A549 (cell line): ENCODE measurements at regions not wholly inside any gene's neighbourhood (a gene's known extent, or its start where the extent isn't known, plus 50 kb on each side); places are given as distances from the start of the nearest gene placed in this dataset.

ENCODE experiments used
- PHF8 ChIP-seq: fragments of 200-600 bp; sonication (generic); IDR thresholded peaks from 2 replicates; pipeline ENCODE4 v1.6.1; 2016; ENCODE audit warnings: low read depth, mild to moderate bottlenecking, antibody characterized with exemption, moderate library complexity, borderline replicate concordance
- TF ChIP-seq, protein P1 (sequence below): fragments of >200 bp; sonication (Bioruptor Twin); formaldehyde crosslinking; IDR thresholded peaks from 3 replicates; pipeline ENCODE4 v1.5.1; 2016

DNA sequence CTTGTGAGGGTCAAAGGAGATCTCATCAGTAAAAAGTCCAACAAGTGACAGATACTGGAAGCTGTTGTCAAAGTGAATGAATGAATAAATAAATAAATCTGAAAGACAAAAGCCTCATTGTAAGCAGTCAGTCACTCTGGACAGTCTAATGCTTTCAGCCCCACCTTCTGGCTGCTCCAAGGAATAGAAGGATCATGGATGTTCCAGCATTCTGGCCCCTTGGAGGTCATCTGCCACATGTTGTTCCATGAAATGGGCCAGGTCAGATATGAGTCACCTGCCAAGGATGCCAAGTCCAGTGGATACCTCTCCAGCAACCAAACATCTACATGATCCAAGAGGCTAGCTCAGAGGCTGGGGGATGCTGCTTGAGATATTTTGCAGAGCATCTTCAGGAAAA, 185.6 kb downstream of the BMP7 start:
- TF ChIP-seq, protein P1, sequence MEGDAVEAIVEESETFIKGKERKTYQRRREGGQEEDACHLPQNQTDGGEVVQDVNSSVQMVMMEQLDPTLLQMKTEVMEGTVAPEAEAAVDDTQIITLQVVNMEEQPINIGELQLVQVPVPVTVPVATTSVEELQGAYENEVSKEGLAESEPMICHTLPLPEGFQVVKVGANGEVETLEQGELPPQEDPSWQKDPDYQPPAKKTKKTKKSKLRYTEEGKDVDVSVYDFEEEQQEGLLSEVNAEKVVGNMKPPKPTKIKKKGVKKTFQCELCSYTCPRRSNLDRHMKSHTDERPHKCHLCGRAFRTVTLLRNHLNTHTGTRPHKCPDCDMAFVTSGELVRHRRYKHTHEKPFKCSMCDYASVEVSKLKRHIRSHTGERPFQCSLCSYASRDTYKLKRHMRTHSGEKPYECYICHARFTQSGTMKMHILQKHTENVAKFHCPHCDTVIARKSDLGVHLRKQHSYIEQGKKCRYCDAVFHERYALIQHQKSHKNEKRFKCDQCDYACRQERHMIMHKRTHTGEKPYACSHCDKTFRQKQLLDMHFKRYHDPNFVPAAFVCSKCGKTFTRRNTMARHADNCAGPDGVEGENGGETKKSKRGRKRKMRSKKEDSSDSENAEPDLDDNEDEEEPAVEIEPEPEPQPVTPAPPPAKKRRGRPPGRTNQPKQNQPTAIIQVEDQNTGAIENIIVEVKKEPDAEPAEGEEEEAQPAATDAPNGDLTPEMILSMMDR: no peak
- no peak for TF ChIP-seq PHF8
